H9 (cell line): ENCODE measurements at regions not wholly inside any gene's neighbourhood (a gene's known extent, or its start where the extent isn't known, plus 50 kb on each side); places are given as distances from the start of the nearest gene placed in this dataset.

Experiments used
- DNase-seq: peaks from one replicate; pipeline ENCODE4 v3.0.0-alpha.2; 2017
- H2AFZ ChIP-seq: one replicate; pipeline ENCODE4 v1.6.1; 2013; ENCODE audit warnings: mild to moderate bottlenecking, low read length, control low read depth, moderate library complexity
- H2AK5ac ChIP-seq: 2 replicates; pipeline ENCODE4 v1.6.1; 2013; ENCODE audit warnings: low read length, control low read depth, mixed read lengths; ENCODE audit not compliant: insufficient read length
- H2BK120ac ChIP-seq: one replicate; pipeline ENCODE4 v1.6.1; 2013; ENCODE audit warnings: low read depth, mild to moderate bottlenecking, low read length, control low read depth, inconsistent platforms; ENCODE audit not compliant: poor library complexity, severe bottlenecking
- H2BK12ac ChIP-seq: 2 replicates; pipeline ENCODE4 v1.6.1; 2013; ENCODE audit warnings: low read length, control low read depth, mixed read lengths, low read depth; ENCODE audit not compliant: insufficient read length
- H2BK15ac ChIP-seq: 2 replicates; pipeline ENCODE4 v1.6.1; 2013; ENCODE audit warnings: low read depth, low read length, control low read depth
- H2BK20ac ChIP-seq: one replicate; pipeline ENCODE4 v1.6.1; 2013; ENCODE audit warnings: low read depth, mild to moderate bottlenecking, low read length, control low read depth, inconsistent platforms; ENCODE audit not compliant: poor library complexity, severe bottlenecking
- H2BK5ac ChIP-seq: 2 replicates; pipeline ENCODE4 v1.6.1; 2013; ENCODE audit warnings: low read length, control low read depth, mixed read lengths; ENCODE audit not compliant: insufficient read length
- H3K14ac ChIP-seq: 2 replicates; pipeline ENCODE4 v1.6.1; 2013; ENCODE audit warnings: low read length, control low read depth; ENCODE audit not compliant: insufficient read depth
- H3K18ac ChIP-seq: 2 replicates; pipeline ENCODE4 v1.6.1; 2013; ENCODE audit warnings: low read depth, mild to moderate bottlenecking, mixed read lengths, low read length, control low read depth; ENCODE audit not compliant: insufficient read length
- H3K23ac ChIP-seq: 2 replicates; pipeline ENCODE4 v1.6.1; 2013; ENCODE audit warnings: low read length, control low read depth, mixed read lengths, low read depth; ENCODE audit not compliant: insufficient read length
- H3K23me2 ChIP-seq: 2 replicates; pipeline ENCODE4 v1.6.1; 2013; ENCODE audit warnings: low read depth, mild to moderate bottlenecking, mixed read lengths, low read length, control low read depth; ENCODE audit not compliant: insufficient read length, poor library complexity, severe bottlenecking
- H3K27ac ChIP-seq: 2 replicates; pipeline ENCODE4 v1.5.1; 2013; ENCODE audit warnings: low read length, control low read depth, mixed read lengths, low read depth; ENCODE audit not compliant: insufficient read length
- H3K27me3 ChIP-seq: 2 replicates; pipeline ENCODE4 v1.6.1; 2013; ENCODE audit warnings: low read length, control low read depth, inconsistent platforms; ENCODE audit not compliant: insufficient read depth
- H3K4ac ChIP-seq: 2 replicates; pipeline ENCODE4 v1.6.1; 2013; ENCODE audit warnings: low read depth, mild to moderate bottlenecking, control low read depth, inconsistent platforms, low read length, moderate library complexity
- H3K4me1 ChIP-seq: 2 replicates; pipeline ENCODE4 v1.6.1; 2013; ENCODE audit warnings: low read length, control low read depth, inconsistent platforms; ENCODE audit not compliant: insufficient read depth
- H3K4me2 ChIP-seq: 2 replicates; pipeline ENCODE4 v1.6.1; 2013; ENCODE audit warnings: low read length, control low read depth, mixed read lengths; ENCODE audit not compliant: insufficient read length, insufficient read depth
- H3K56ac ChIP-seq: 2 replicates; pipeline ENCODE4 v1.6.1; 2013; ENCODE audit warnings: low read depth, mild to moderate bottlenecking, mixed read lengths, low read length, control low read depth; ENCODE audit not compliant: insufficient read length
- H3K79me1 ChIP-seq: 2 replicates; pipeline ENCODE4 v1.6.1; 2013; ENCODE audit warnings: low read depth, mild to moderate bottlenecking, moderate library complexity, low read length, control low read depth, inconsistent platforms; ENCODE audit not compliant: insufficient read depth, poor library complexity, severe bottlenecking
- H3K79me2 ChIP-seq: 2 replicates; pipeline ENCODE4 v1.6.1; 2013; ENCODE audit warnings: low read length, control low read depth, inconsistent platforms; ENCODE audit not compliant: insufficient read depth
- H3K9ac ChIP-seq: 2 replicates; pipeline ENCODE4 v1.6.1; 2013; ENCODE audit warnings: low read length, control low read depth, mixed read lengths; ENCODE audit not compliant: insufficient read length; ENCODE audit errors: extremely low read depth
- H3K9me3 ChIP-seq: one replicate; pipeline ENCODE4 v1.6.1; 2013; ENCODE audit warnings: low read depth, low read length, inconsistent platforms; ENCODE audit not compliant: control insufficient read depth
- H3T11ph ChIP-seq: one replicate; pipeline ENCODE4 v1.6.1; 2013; ENCODE audit warnings: mild to moderate bottlenecking, low read length, control low read depth, inconsistent platforms
- H4K20me1 ChIP-seq: one replicate; pipeline ENCODE4 v1.6.1; 2013; ENCODE audit not compliant: control insufficient read depth, insufficient read length, insufficient read depth
- H4K5ac ChIP-seq: 2 replicates; pipeline ENCODE4 v1.6.1; 2013; ENCODE audit warnings: low read depth, mild to moderate bottlenecking, mixed read lengths, low read length, control low read depth; ENCODE audit not compliant: insufficient read length
- H4K8ac ChIP-seq: replicated peaks from 2 replicates; pipeline ENCODE4 v1.6.1; 2013; ENCODE audit warnings: low read length, control low read depth, mixed read lengths, low read depth; ENCODE audit not compliant: insufficient read length
- H4K91ac ChIP-seq: 2 replicates; pipeline ENCODE4 v1.6.1; 2013; ENCODE audit warnings: low read depth, mild to moderate bottlenecking, moderate library complexity, mixed read lengths, low read length, control low read depth; ENCODE audit not compliant: insufficient read length
- H3K27ac Mint-ChIP-seq, 3 experiments: 2 replicates in 2 of 3; 3 replicates in 1 of 3; pipeline ENCODE4 v1.8.0; 2020 to 2021; ENCODE audit warnings: mixed read lengths in 3 of 3, mild to moderate bottlenecking in 1 of 3, moderate library complexity in 1 of 3
- H3K27me3 Mint-ChIP-seq: 2 replicates; pipeline ENCODE4 v1.8.0; 2021; ENCODE audit warnings: low read depth, mild to moderate bottlenecking, moderate library complexity, mixed read lengths
- H3K36me3 Mint-ChIP-seq, 3 experiments: 2 replicates in 2 of 3; 3 replicates in 1 of 3; pipeline ENCODE4 v1.8.0; 2020 to 2021; ENCODE audit warnings: low read depth in 3 of 3, mixed read lengths in 3 of 3; ENCODE audit not compliant: insufficient read depth in 1 of 3
- H3K4me1 Mint-ChIP-seq, 2 experiments: 2 replicates each; pipeline ENCODE4 v1.8.0; 2020; ENCODE audit warnings: mixed read lengths in 2 of 2
- H3K4me3 Mint-ChIP-seq, 2 experiments: 2 replicates in 1 of 2; 3 replicates in 1 of 2; pipeline ENCODE4 v1.8.0; 2020 to 2021; ENCODE audit warnings: mild to moderate bottlenecking in 2 of 2, mixed read lengths in 2 of 2, moderate library complexity in 1 of 2
- H3K9me3 Mint-ChIP-seq, 2 experiments: 2 replicates in 1 of 2; 3 replicates in 1 of 2; pipeline ENCODE4 v1.8.0; 2020; ENCODE audit warnings: mild to moderate bottlenecking in 2 of 2, mixed read lengths in 2 of 2, moderate library complexity in 1 of 2
- CTCF ChIP-seq: fragments of 200-600 bp; sonication (generic); conservative IDR thresholded peaks from 3 replicates; pipeline ENCODE4 v1.8.0; 2021; ENCODE audit warnings: antibody characterized with exemption, mild to moderate bottlenecking

GRCh38 chr4:136829280-136829679 is 703.0 kb downstream of the PCDH18 start:
- Histone ChIP-seq H3K56ac (no peak overlapping the region), H2BK5ac (no peak overlapping the region), H3K4me1 (no peaks in the 10 kb centered on the region), H2BK12ac (no peak overlapping the region), H3K9me3 (no peaks in the 10 kb centered on the region), H3K14ac (no peak overlapping the region), H3K9ac (no peak overlapping the region), H2AK5ac (no peak overlapping the region), H2AFZ (no peak overlapping the region), H3T11ph (no peak overlapping the region), H3K27me3 (no peaks in the 10 kb centered on the region), H3K23me2 (no peaks in the 10 kb centered on the region), H3K79me2 (no peaks in the 10 kb centered on the region), H3K27ac (no peak overlapping the region), H4K20me1 (no peaks in the 10 kb centered on the region), H3K79me1 (no peaks in the 10 kb centered on the region), H4K91ac (no peak overlapping the region), H3K4me2 (no peak overlapping the region), H4K5ac (no peak overlapping the region), H3K18ac (no peak overlapping the region), H2BK20ac (no peak overlapping the region), H3K23ac (no peak overlapping the region), H2BK15ac (no peak overlapping the region), H2BK120ac (no peak overlapping the region), H3K4ac (no peak overlapping the region), H4K8ac (no peak overlapping the region)
- Mint-ChIP-seq H3K9me3 (peaks cover 0 to 2% of the 10 kb centered on the region in 2 experiments; a peak in 2 of 5 replicates), H3K27ac (no peak overlapping the region), H3K4me1 (no peaks in the 10 kb centered on the region), H3K27me3 (no peaks in the 10 kb centered on the region), H3K36me3 (peaks cover 0 to 2% (median 0%) of the 10 kb centered on the region in 3 experiments; a peak in 1 of 7 replicates), H3K4me3 (no peak overlapping the region)
- no peak for TF ChIP-seq CTCF
- no peak for DNase-seq
